SU-DHL-6 (cell line): ENCODE measurements at regions not wholly inside any gene's neighbourhood (a gene's known extent, or its start where the extent isn't known, plus 50 kb on each side); places are given as distances from the start of the nearest gene placed in this dataset.

Experiments used
- CTCF ChIP-seq: fragments of 200-600 bp; sonication (generic); IDR thresholded peaks from one replicate; pipeline ENCODE4 v1.5.1; 2017; ENCODE audit warnings: antibody characterized with exemption, mild to moderate bottlenecking, low read length, moderate library complexity; ENCODE audit not compliant: insufficient read depth, poor library complexity, severe bottlenecking
- EZH2phosphoT487 ChIP-seq: fragments of 200-600 bp; sonication (generic), shearing (Covaris generic); conservative IDR thresholded peaks from 2 replicates; pipeline ENCODE4 v1.6.1; 2018; ENCODE audit warnings: mild to moderate bottlenecking, antibody characterized with exemption, low read length, moderate library complexity, mixed read lengths

- TF ChIP-seq CTCF (no peak), EZH2phosphoT487 (no peak)
Measured at GRCh38 chr6:137754866-137755265, 112.2 kb upstream of the TNFAIP3 start.
